Panc1 (cell line): ENCODE measurements at regions not wholly inside any gene's neighbourhood (a gene's known extent, or its start where the extent isn't known, plus 50 kb on each side); places are given as distances from the start of the nearest gene placed in this dataset.

ENCODE experiments used
- ATAC-seq: fragments of 200-7000 bp; cut with Tn5 transposase; 2 replicates; pipeline ENCODE4 v1.9.1; 2020; ENCODE audit warnings: mild to moderate bottlenecking, moderate library complexity
- BruUV-seq: library from RNA; stranded (reverse); fragments of 400-500 nt; replicated peaks from 2 replicates; lab custom pipeline; 2021; lab: Mats Ljungman, UMichigan
- CTCF ChIA-PET: fragments of 300-600 bp; sonication (Branson Sonifier 250); formaldehyde crosslinking; loops from one replicate; lab custom pipeline; 2022; ENCODE audit warnings: antibody characterized with exemption; lab: Charles Lee
- POLR2A ChIA-PET: fragments of 300-600 bp; sonication (Branson Sonifier 250); formaldehyde crosslinking; loops from one replicate; lab custom pipeline; 2022; ENCODE audit warnings: antibody characterized with exemption; lab: Charles Lee
- DNase-seq: peaks from one replicate; pipeline ENCODE4 v3.0.0-alpha.2; 2010; ENCODE audit warnings: low read depth, low spot score
- H3K27ac ChIP-seq: 2 replicates; pipeline ENCODE4 v1.5.1; 2011; ENCODE audit warnings: mild to moderate bottlenecking, low read length, inconsistent platforms
- H3K27me3 ChIP-seq: fragments of 200-500 bp; sonication (Bioruptor generic); 2 replicates; pipeline ENCODE4 v1.6.0; 2014; ENCODE audit warnings: low read length, inconsistent platforms; ENCODE audit not compliant: control insufficient read depth, insufficient read depth
- H3K36me3 ChIP-seq: fragments of 200-500 bp; sonication (Bioruptor generic); 2 replicates; pipeline ENCODE4 v1.5.1; 2014; ENCODE audit warnings: inconsistent platforms, mild to moderate bottlenecking, low read length, moderate library complexity; ENCODE audit not compliant: control insufficient read depth, insufficient read depth
- H3K4me1 ChIP-seq: 2 replicates; pipeline ENCODE4 v1.5.1; 2011; ENCODE audit warnings: inconsistent platforms, mild to moderate bottlenecking, low read length, moderate library complexity; ENCODE audit not compliant: control insufficient read depth, insufficient read depth
- H3K4me3 ChIP-seq, 2 experiments: 2 replicates each; pipeline ENCODE4 v1.5.1; 2011 to 2012; ENCODE audit warnings: low read depth in 2 of 2, low read length in 2 of 2, mild to moderate bottlenecking in 2 of 2, inconsistent platforms in 1 of 2, moderate library complexity in 1 of 2
- H3K9me3 ChIP-seq: fragments of 200-500 bp; sonication (Bioruptor generic); 2 replicates; pipeline ENCODE4 v1.5.1; 2014; ENCODE audit warnings: low read depth, mild to moderate bottlenecking, inconsistent platforms, low read length, moderate library complexity; ENCODE audit not compliant: control insufficient read depth, insufficient read depth
- POLR2AphosphoS5 ChIP-seq: IDR thresholded peaks from 2 replicates; pipeline ENCODE4 v1.6.1; 2012; ENCODE audit warnings: mild to moderate bottlenecking, low read depth, low read length, moderate library complexity
- SIN3A ChIP-seq: IDR thresholded peaks from 2 replicates; pipeline ENCODE4 v1.6.1; 2012; ENCODE audit warnings: low read depth, mild to moderate bottlenecking, low read length, moderate library complexity, borderline replicate concordance; ENCODE audit not compliant: insufficient read depth
- TCF7L2 ChIP-seq: IDR thresholded peaks from 2 replicates; pipeline ENCODE4 v1.6.1; 2011; ENCODE audit warnings: mild to moderate bottlenecking, low read depth, low read length, inconsistent platforms
- in situ Hi-C: cut with HindIII; loops from 2 replicates; pipeline ENCODE4 v1.10.0; 2016; ENCODE audit warnings: low sequenced_read_pairs, low pct_unique_long_range_greater_than_20kb
- intact Hi-C: fragments of 100-400 bp; cut with micrococcal nuclease; formaldehyde crosslinking; loops from one replicate; pipeline ENCODE4 v1.10.0; 2022; ENCODE audit not compliant: unreplicated experiment
- TF ChIP-seq, protein P1 (sequence below), 2 experiments: IDR thresholded peaks; 2 replicates each; pipeline ENCODE4 v1.6.1; 2011 to 2012; ENCODE audit warnings: low read depth in 2 of 2, control low read depth in 1 of 2, low read length in 1 of 2, mild to moderate bottlenecking in 1 of 2, moderate library complexity in 1 of 2; ENCODE audit not compliant: insufficient read depth in 1 of 2
- TF ChIP-seq, protein P2 (sequence below): fragments of 450-650 bp; IDR thresholded peaks from 2 replicates; pipeline ENCODE4 v1.5.1; 2017; ENCODE audit warnings: mild to moderate bottlenecking

DNA sequence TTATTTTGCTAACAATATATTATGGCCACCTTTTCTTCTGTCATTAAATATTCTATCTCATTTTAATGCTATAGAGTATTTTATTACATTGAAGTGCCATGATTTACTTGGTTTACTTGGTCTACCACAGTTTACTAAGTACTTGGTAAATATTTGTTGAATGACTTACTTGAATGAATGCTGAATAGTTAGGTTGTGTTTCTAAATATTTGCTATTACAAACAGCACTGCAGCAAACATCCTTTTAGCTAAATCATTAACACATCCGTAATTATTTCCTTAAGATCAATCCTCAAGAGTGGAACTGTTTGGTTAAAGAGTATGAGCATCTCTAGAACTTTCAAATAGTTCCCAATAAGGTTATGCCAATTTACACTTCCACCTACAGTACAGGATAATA lies 318.7 kb downstream of the MYCN start:
- H3K27me3 ChIP-seq = no peaks in the 10 kb centered on the region
- H3K4me3 ChIP-seq = no peak overlapping the region
- in situ Hi-C loops = no loop called here
- POLR2A ChIA-PET = no interaction called here
- TF ChIP-seq, protein P1, sequence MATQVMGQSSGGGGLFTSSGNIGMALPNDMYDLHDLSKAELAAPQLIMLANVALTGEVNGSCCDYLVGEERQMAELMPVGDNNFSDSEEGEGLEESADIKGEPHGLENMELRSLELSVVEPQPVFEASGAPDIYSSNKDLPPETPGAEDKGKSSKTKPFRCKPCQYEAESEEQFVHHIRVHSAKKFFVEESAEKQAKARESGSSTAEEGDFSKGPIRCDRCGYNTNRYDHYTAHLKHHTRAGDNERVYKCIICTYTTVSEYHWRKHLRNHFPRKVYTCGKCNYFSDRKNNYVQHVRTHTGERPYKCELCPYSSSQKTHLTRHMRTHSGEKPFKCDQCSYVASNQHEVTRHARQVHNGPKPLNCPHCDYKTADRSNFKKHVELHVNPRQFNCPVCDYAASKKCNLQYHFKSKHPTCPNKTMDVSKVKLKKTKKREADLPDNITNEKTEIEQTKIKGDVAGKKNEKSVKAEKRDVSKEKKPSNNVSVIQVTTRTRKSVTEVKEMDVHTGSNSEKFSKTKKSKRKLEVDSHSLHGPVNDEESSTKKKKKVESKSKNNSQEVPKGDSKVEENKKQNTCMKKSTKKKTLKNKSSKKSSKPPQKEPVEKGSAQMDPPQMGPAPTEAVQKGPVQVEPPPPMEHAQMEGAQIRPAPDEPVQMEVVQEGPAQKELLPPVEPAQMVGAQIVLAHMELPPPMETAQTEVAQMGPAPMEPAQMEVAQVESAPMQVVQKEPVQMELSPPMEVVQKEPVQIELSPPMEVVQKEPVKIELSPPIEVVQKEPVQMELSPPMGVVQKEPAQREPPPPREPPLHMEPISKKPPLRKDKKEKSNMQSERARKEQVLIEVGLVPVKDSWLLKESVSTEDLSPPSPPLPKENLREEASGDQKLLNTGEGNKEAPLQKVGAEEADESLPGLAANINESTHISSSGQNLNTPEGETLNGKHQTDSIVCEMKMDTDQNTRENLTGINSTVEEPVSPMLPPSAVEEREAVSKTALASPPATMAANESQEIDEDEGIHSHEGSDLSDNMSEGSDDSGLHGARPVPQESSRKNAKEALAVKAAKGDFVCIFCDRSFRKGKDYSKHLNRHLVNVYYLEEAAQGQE (IDR thresholded peaks at IDR 0.05; ENCODE audit: insufficient read depth in 1 of 2, low read depth in 2 of 2, low read length in 1 of 2) = no peak
- TF ChIP-seq, protein P2, sequence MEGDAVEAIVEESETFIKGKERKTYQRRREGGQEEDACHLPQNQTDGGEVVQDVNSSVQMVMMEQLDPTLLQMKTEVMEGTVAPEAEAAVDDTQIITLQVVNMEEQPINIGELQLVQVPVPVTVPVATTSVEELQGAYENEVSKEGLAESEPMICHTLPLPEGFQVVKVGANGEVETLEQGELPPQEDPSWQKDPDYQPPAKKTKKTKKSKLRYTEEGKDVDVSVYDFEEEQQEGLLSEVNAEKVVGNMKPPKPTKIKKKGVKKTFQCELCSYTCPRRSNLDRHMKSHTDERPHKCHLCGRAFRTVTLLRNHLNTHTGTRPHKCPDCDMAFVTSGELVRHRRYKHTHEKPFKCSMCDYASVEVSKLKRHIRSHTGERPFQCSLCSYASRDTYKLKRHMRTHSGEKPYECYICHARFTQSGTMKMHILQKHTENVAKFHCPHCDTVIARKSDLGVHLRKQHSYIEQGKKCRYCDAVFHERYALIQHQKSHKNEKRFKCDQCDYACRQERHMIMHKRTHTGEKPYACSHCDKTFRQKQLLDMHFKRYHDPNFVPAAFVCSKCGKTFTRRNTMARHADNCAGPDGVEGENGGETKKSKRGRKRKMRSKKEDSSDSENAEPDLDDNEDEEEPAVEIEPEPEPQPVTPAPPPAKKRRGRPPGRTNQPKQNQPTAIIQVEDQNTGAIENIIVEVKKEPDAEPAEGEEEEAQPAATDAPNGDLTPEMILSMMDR = no peak
- no peak for TF ChIP-seq SIN3A
- TF ChIP-seq TCF7L2 = no peak
- TF ChIP-seq POLR2AphosphoS5 = no peak
- intact Hi-C loops = no loop called here
- no TSS peak for BruUV-seq
- CTCF ChIA-PET = no interaction called here
- H3K4me1 ChIP-seq = no peaks in the 10 kb centered on the region
- ATAC-seq (no peak), DNase-seq (no peak)
- H3K27ac ChIP-seq = no peak overlapping the region
- H3K9me3 ChIP-seq = no peaks in the 10 kb centered on the region
- no peaks in the 10 kb centered on the region for H3K36me3 ChIP-seq

DNA sequence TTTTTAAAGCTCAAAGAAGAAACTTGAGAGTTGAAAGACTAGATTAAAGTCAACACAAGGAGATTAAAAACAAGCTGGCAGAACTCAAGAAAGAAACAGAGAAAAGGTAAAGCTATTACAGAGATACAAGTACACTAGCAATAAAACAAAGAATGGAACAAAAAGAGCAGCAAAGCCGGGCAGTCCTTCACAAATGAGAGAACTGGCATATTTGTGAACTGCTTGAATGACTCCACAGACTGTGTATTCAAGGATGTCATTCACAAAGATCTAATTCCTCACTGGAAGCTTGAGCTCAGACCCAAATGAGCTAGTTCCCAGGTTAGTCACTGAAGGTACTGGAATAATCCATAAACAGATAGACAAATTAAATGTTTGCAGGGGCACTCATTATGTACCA lies 318.0 kb downstream of the MYCN start:
- intact Hi-C loops = no loop called here
- Histone ChIP-seq H3K36me3 (no peaks in the 10 kb centered on the region), H3K9me3 (no peaks in the 10 kb centered on the region), H3K27me3 (no peaks in the 10 kb centered on the region), H3K27ac (no peak overlapping the region), H3K4me1 (no peaks in the 10 kb centered on the region), H3K4me3 (no peak overlapping the region)
- TF ChIP-seq TCF7L2 = no peak
- TF ChIP-seq, protein P2 = no peak
- TF ChIP-seq, protein P1 (IDR thresholded peaks at IDR 0.05; ENCODE audit: insufficient read depth in 1 of 2, low read depth in 2 of 2, low read length in 1 of 2) = no peak
- TF ChIP-seq SIN3A = no peak
- ATAC-seq (no peak), DNase-seq (no peak)
- no TSS peak for BruUV-seq
- POLR2A ChIA-PET = no interaction called here
- in situ Hi-C loops = no loop called here
- CTCF ChIA-PET = no interaction called here
